ENCODE measurements at regions not wholly inside any gene's neighbourhood (a gene's known extent, or its start where the extent isn't known, plus 50 kb on each side); places are given as distances from the start of the nearest gene placed in this dataset.

GRCh38 chr10:8527773-8528172 lies 473.3 kb downstream of the GATA3 start:
- no peaks in the 10 kb centered on the region for H3K4me1 Mint-ChIP-seq (ENCODE audit: low read depth, unreplicated experiment)
- no peak overlapping the region for H3K4me3 Mint-ChIP-seq (ENCODE audit: unreplicated experiment)
- Histone ChIP-seq H3K4me1 (no peaks in the 10 kb centered on the region), H3K27me3 (replicated peaks; ENCODE audit: control insufficient read depth, insufficient read depth, low read length) (no peaks in the 10 kb centered on the region), H3K36me3 (ENCODE audit: control insufficient read depth, insufficient read depth, low read length) (no peaks in the 10 kb centered on the region), H3K4me3 (ENCODE audit: low read depth, low read length) (no peak overlapping the region), H3K9me3 (no peaks in the 10 kb centered on the region)
- H3K9me3 Mint-ChIP-seq (ENCODE audit: unreplicated experiment): no peaks in the 10 kb centered on the region
- DNase-seq: no peak
- no TSS peak for BruUV-seq (replicated peaks)
- POLR2A ChIA-PET: no interaction called here
- no peak overlapping the region for H3K27ac Mint-ChIP-seq (ENCODE audit: unreplicated experiment)
- H3K27me3 Mint-ChIP-seq (ENCODE audit: insufficient read depth, unreplicated experiment): peaks cover 3% of the 10 kb centered on the region
- intact Hi-C loops (cut with micrococcal nuclease; ENCODE audit: unreplicated experiment): no loop called here
- CTCF ChIA-PET: no interaction called here
- no peak for TF ChIP-seq CTCF (IDR thresholded peaks at IDR 0.05; ENCODE audit: insufficient read depth in 1 of 2, low read depth in 1 of 2, low read length in 1 of 2, severe bottlenecking in 1 of 2, unreplicated experiment in 1 of 2)
- no peaks in the 10 kb centered on the region for H3K36me3 Mint-ChIP-seq (ENCODE audit: insufficient read depth, unreplicated experiment)

- DNase-seq: no peak
- Histone ChIP-seq H3K4me1 (no peaks in the 10 kb centered on the region), H3K4me3 (ENCODE audit: low read depth, low read length) (no peak overlapping the region), H3K9me3 (no peaks in the 10 kb centered on the region), H3K27me3 (replicated peaks; ENCODE audit: control insufficient read depth, insufficient read depth, low read length) (no peaks in the 10 kb centered on the region), H3K36me3 (ENCODE audit: control insufficient read depth, insufficient read depth, low read length) (no peaks in the 10 kb centered on the region)
- no peak overlapping the region for H3K4me3 Mint-ChIP-seq (ENCODE audit: unreplicated experiment)
- H3K27me3 Mint-ChIP-seq (ENCODE audit: insufficient read depth, unreplicated experiment): peaks cover 14% of the 10 kb centered on the region
- intact Hi-C loops (cut with micrococcal nuclease; ENCODE audit: unreplicated experiment): no loop called here
- TF ChIP-seq CTCF (IDR thresholded peaks at IDR 0.05; ENCODE audit: insufficient read depth in 1 of 2, low read depth in 1 of 2, low read length in 1 of 2, severe bottlenecking in 1 of 2, unreplicated experiment in 1 of 2): no peak
- no TSS peak for BruUV-seq (replicated peaks)
- H3K27ac Mint-ChIP-seq (ENCODE audit: unreplicated experiment): no peak overlapping the region
- ChIA-PET CTCF (interaction anchor here (0.7 kb wide), 1 partner anchor 335 kb away, joined by 3 read pairs; no protein-coding TSS in a partner anchor), POLR2A (no interaction called here)
- no peaks in the 10 kb centered on the region for H3K36me3 Mint-ChIP-seq (ENCODE audit: insufficient read depth, unreplicated experiment)
- H3K4me1 Mint-ChIP-seq (ENCODE audit: low read depth, unreplicated experiment): no peaks in the 10 kb centered on the region
- H3K9me3 Mint-ChIP-seq (ENCODE audit: unreplicated experiment): no peaks in the 10 kb centered on the region
Measured at GRCh38 chr10:8531116-8531515, 476.6 kb downstream of the GATA3 start.

- intact Hi-C loops (cut with micrococcal nuclease; ENCODE audit: unreplicated experiment): no loop called here
- POLR2A ChIA-PET: no interaction called here
- CTCF ChIA-PET: no interaction called here
- H3K9me3 ChIP-seq: no peaks in the 10 kb centered on the region
- H3K36me3 ChIP-seq (ENCODE audit: control insufficient read depth, insufficient read depth, low read length): no peaks in the 10 kb centered on the region
- H3K9me3 Mint-ChIP-seq (ENCODE audit: unreplicated experiment): no peaks in the 10 kb centered on the region
- no peak overlapping the region for H3K27ac Mint-ChIP-seq (ENCODE audit: unreplicated experiment)
- no peaks in the 10 kb centered on the region for H3K4me1 Mint-ChIP-seq (ENCODE audit: low read depth, unreplicated experiment)
- no TSS peak for BruUV-seq (replicated peaks)
- TF ChIP-seq CTCF (IDR thresholded peaks at IDR 0.05; ENCODE audit: insufficient read depth in 1 of 2, low read depth in 1 of 2, low read length in 1 of 2, severe bottlenecking in 1 of 2, unreplicated experiment in 1 of 2): no peak
- no peaks in the 10 kb centered on the region for H3K4me1 ChIP-seq
- no peaks in the 10 kb centered on the region for H3K27me3 ChIP-seq (replicated peaks; ENCODE audit: control insufficient read depth, insufficient read depth, low read length)
- H3K4me3 Mint-ChIP-seq (ENCODE audit: unreplicated experiment): no peak overlapping the region
- DNase-seq: no peak
- H3K27me3 Mint-ChIP-seq (ENCODE audit: insufficient read depth, unreplicated experiment): peaks cover 16% of the 10 kb centered on the region
- H3K4me3 ChIP-seq (ENCODE audit: low read depth, low read length): no peak overlapping the region
- no peaks in the 10 kb centered on the region for H3K36me3 Mint-ChIP-seq (ENCODE audit: insufficient read depth, unreplicated experiment)
Measured at GRCh38 chr10:8532647-8533046, 478.2 kb downstream of the GATA3 start.
